Left lung (tissue), 4 donors: ENCODE measurements at regions not wholly inside any gene's neighbourhood (a gene's known extent, or its start where the extent isn't known, plus 50 kb on each side); places are given as distances from the start of the nearest gene placed in this dataset.
"Not testable (repeated sequence)": the region's sequence is repeated elsewhere in the genome, so short reads cannot be mapped to it uniquely, and the experiment has no call there.

ENCODE experiments used
- ATAC-seq: fragments of 200-7000 bp; cut with Tn5 transposase; one replicate; pipeline ENCODE4 v1.9.1; 2020; ENCODE audit warnings: moderate library complexity
- DNase-seq, 4 donors: peaks; one replicate each; pipeline ENCODE4 v3.0.0-alpha.2; 2013 to 2020
- H3K27ac ChIP-seq, 2 donors: fragments of 200-600 bp; sonication (generic) in 1 of 2; one replicate each; pipeline versions ENCODE4 v1.5.0 to v1.8.0; 2020 to 2021
- H3K27me3 ChIP-seq, 2 donors: fragments of 200-600 bp; sonication (generic) in 1 of 2; one replicate each; pipeline versions ENCODE4 v1.5.0 to v1.8.0; 2020 to 2021
- H3K36me3 ChIP-seq, 2 donors: fragments of 200-600 bp; sonication (generic) in 1 of 2; one replicate each; pipeline versions ENCODE4 v1.5.0 to v1.8.0; 2020 to 2021
- H3K4me1 ChIP-seq, 2 donors: fragments of 200-600 bp; one replicate each; pipeline ENCODE4 v1.8.0; 2021
- H3K4me3 ChIP-seq, 2 donors: fragments of 200-600 bp; sonication (generic) in 1 of 2; one replicate each; pipeline versions ENCODE4 v1.5.0 to v1.8.0; 2020 to 2021; ENCODE audit warnings: mild to moderate bottlenecking in 1 of 2
- H3K9me3 ChIP-seq, 2 donors: fragments of 200-600 bp; sonication (generic) in 1 of 2; one replicate each; pipeline versions ENCODE4 v1.5.0 to v1.8.0; 2020 to 2021
- CTCF ChIP-seq, 2 donors: fragments of 200-600 bp; sonication (generic) in 1 of 2; IDR thresholded peaks; one replicate each; pipeline versions ENCODE4 v1.5.0 to v1.8.0; 2021; ENCODE audit warnings: antibody characterized with exemption in 2 of 2
- intact Hi-C, 2 donors: fragments of 100-400 bp; cut with DNase I; formaldehyde crosslinking; loops; one replicate each; pipeline versions ENCODE4 v1.11.2 to v1.14.2; 2022
- donor health status: DM: no; HTN: yes; CAD: no.
- donor health status: DM: no; HTN: no; CAD: no.

DNA sequence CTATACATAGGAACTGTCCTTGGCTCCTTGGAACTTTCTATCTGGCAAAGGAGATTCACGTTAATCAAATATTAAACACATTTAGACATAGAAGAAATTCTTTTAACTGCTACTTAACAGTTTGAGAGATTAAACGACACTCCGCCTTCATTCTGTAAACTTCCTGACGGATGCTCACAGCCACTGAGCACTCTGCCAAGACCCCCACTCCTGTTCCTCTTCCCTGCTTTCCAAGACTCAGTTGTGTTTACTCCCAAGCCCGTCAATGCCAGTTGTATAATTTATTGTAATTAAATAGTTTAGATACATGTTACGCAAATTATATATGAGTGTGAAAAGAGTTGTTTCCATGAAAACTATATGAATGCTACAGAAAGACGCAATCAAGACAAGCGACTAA, 321.4 kb upstream of the EPHA4 start:
- no peak overlapping the region for H3K4me3 ChIP-seq
- H3K36me3 ChIP-seq: no peaks in the 10 kb centered on the region
- ATAC-seq: no peak
- TF ChIP-seq CTCF (IDR thresholded peaks at IDR 0.05): no peak
- H3K4me1 ChIP-seq: no peaks in the 10 kb centered on the region
- no peaks in the 10 kb centered on the region for H3K27me3 ChIP-seq
- H3K27ac ChIP-seq: no peak overlapping the region
- H3K9me3 ChIP-seq: no peaks in the 10 kb centered on the region
- DNase-seq: no peak
- intact Hi-C loops: no loop called here

DNA sequence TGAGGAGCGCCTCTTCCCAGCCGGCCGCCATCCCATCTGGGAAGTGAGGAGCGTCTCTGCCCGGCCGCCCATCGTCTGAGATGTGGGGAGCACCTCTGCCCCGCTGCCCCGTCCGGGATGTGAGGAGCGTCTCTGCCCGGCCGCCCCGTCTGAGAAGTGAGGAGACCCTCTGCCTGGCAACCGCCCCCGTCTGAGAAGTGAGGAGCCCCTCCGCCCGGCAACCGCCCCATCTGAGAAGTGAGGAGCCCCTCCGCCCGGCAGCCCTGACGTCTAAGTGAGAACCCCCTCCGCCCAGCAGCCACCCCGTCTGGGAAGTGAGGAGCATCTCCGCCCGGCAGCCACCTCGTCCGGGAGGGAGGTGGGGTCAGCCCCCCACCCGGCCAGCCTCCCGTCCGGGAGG, 319.9 kb upstream of the EPHA4 start:
- H3K36me3 ChIP-seq, H3K27ac ChIP-seq, H3K4me1 ChIP-seq, DNase-seq, intact Hi-C loops, H3K9me3 ChIP-seq, ATAC-seq, H3K27me3 ChIP-seq, H3K4me3 ChIP-seq: not testable (repeated sequence)

GRCh38 chr2:221883976-221884375, 311.9 kb upstream of the EPHA4 start:
- no peak for ATAC-seq
- DNase-seq: no peak
- no peak overlapping the region for H3K4me3 ChIP-seq
- no peak for TF ChIP-seq CTCF (IDR thresholded peaks at IDR 0.05)
- H3K9me3 ChIP-seq: no peaks in the 10 kb centered on the region
- no peaks in the 10 kb centered on the region for H3K4me1 ChIP-seq
- no peaks in the 10 kb centered on the region for H3K27me3 ChIP-seq
- intact Hi-C loops: no loop called here
- no peaks in the 10 kb centered on the region for H3K36me3 ChIP-seq
- H3K27ac ChIP-seq: no peak overlapping the region

DNA sequence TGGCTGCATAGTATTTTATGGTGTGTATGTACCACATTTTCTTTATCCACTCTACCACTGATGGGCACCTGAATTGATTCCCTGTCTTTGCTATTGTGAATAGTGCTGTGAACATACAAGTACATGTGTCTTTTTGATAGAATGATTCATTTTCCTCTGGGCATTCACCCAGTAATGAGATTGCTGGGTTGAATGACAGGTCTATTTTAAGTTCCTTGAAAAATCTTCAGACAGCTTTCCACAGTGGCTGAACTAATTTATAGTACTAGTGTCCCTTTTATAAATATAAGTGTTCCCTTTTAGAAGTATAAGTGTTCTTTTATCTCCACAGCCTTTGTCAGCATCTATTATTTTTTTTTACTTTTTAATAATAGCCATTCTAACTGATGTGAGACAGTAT, 303.9 kb upstream of the EPHA4 start:
- Histone ChIP-seq H3K27me3 (no peaks in the 10 kb centered on the region), H3K4me1 (no peaks in the 10 kb centered on the region), H3K9me3 (peaks cover 0 to 12% of the 10 kb centered on the region in 2 donors), H3K4me3 (no peak overlapping the region), H3K27ac (no peak overlapping the region), H3K36me3 (no peaks in the 10 kb centered on the region)
- intact Hi-C loops: no loop called here
- DNase-seq: no peak
- no peak for TF ChIP-seq CTCF (IDR thresholded peaks at IDR 0.05)
- no peak for ATAC-seq

DNA sequence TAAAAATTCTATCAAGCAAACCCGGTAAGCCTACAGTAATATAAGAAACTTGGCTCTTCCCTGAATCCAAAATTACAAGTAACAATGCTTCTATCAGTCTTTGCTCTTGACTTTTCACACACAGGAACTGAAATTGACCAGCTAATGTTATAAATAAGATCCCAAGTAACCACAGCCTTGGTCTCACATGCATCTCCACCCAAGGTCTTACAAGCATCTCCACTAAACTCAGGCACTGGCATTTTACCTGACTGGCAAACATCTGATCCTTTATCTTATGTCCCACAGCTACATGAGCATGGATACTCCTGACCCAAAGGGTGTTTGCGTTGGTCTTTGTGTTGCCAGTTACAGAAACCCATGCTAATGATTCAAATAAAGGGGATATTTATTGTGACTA, 302.3 kb upstream of the EPHA4 start:
- no peak for ATAC-seq
- intact Hi-C loops: no loop called here

More for the DNA sequence above, 302.3 kb upstream of the EPHA4 start:
- no peaks in the 10 kb centered on the region for H3K36me3 ChIP-seq
- no peak for DNase-seq
- no peak overlapping the region for H3K4me3 ChIP-seq
- H3K27ac ChIP-seq: no peak overlapping the region
- TF ChIP-seq CTCF (IDR thresholded peaks at IDR 0.05): no peak
- no peaks in the 10 kb centered on the region for H3K27me3 ChIP-seq
- H3K9me3 ChIP-seq: peaks cover 0 to 18% of the 10 kb centered on the region in 2 donors
- H3K4me1 ChIP-seq: no peaks in the 10 kb centered on the region
